HepG2 (cell line): ENCODE measurements at regions not wholly inside any gene's neighbourhood (a gene's known extent, or its start where the extent isn't known, plus 50 kb on each side); places are given as distances from the start of the nearest gene placed in this dataset.

Source experiments
- ATAC-seq: fragments of 200-7000 bp; cut with Tn5 transposase; 3 replicates; pipeline ENCODE4 v1.9.1; 2020; ENCODE audit warnings: mild to moderate bottlenecking, moderate library complexity
- BruUV-seq: library from RNA; stranded (reverse); fragments of 400-500 nt; replicated peaks from 2 replicates; lab custom pipeline; 2021; lab: Mats Ljungman, UMichigan
- CTCF ChIA-PET: fragments of 300-600 bp; formaldehyde crosslinking; extraction: SDS; loops from one replicate; lab custom pipeline; 2021; ENCODE audit warnings: low total read pairs, inconsistent platforms, low intra/inter-chr PET ratio; lab: Yijun Ruan, JAX
- POLR2A ChIA-PET: fragments of 350-600 bp; sonication (Branson Sonifier 250); formaldehyde crosslinking; loops from one replicate; lab custom pipeline; 2020; ENCODE audit warnings: antibody characterized with exemption, inconsistent platforms; lab: Yijun Ruan, JAX
- DNase-seq: peaks from one replicate; pipeline ENCODE4 v3.0.0-alpha.2; 2015; ENCODE audit warnings: low spot score
- FAIRE-seq: peaks from 3 replicates; lab custom pipeline; 2011; peaks lifted over from hg19 to GRCh38; lab: Jason Lieb, UNC
- H2AFZ ChIP-seq: one replicate; pipeline ENCODE4 v1.6.1; 2011; ENCODE audit warnings: low read length, inconsistent platforms
- H3K27ac ChIP-seq: fragments of 300-600 bp; 3 replicates; pipeline ENCODE4 v1.8.0; 2011; ENCODE audit warnings: mixed run types, mild to moderate bottlenecking, mixed read lengths, low read length, inconsistent platforms; ENCODE audit not compliant: insufficient read depth; ENCODE audit errors: extremely low read length
- H3K27me3 ChIP-seq, 2 experiments: fragments of 200-600 bp in 1 of 2; 2 replicates in 1 of 2; 3 replicates in 1 of 2; pipeline versions ENCODE4 v1.6.0 to v1.8.0; 2011; ENCODE audit warnings: low read length in 2 of 2, mild to moderate bottlenecking in 2 of 2, moderate library complexity in 2 of 2, inconsistent platforms in 1 of 2; ENCODE audit not compliant: insufficient read depth in 2 of 2, control insufficient read depth in 1 of 2
- H3K36me3 ChIP-seq, 2 experiments: fragments of 200-600 bp in 1 of 2; replicated peaks in 1 of 2; 2 replicates in 1 of 2; 3 replicates in 1 of 2; pipeline versions ENCODE4 v1.5.1 to v1.8.0; 2011; ENCODE audit warnings: low read length in 2 of 2, inconsistent platforms in 1 of 2; ENCODE audit not compliant: insufficient read depth in 2 of 2, control insufficient read depth in 1 of 2
- H3K4me1 ChIP-seq: 2 replicates; pipeline ENCODE4 v1.5.1; 2012; ENCODE audit warnings: low read length, inconsistent platforms; ENCODE audit not compliant: insufficient read depth
- H3K4me2 ChIP-seq: 2 replicates; pipeline ENCODE4 v1.6.0; 2011; ENCODE audit warnings: low read depth, low read length, inconsistent platforms
- H3K4me3 ChIP-seq, 3 experiments: fragments of 200-600 bp in 1 of 3; sonication (generic), shearing (Covaris generic) in 1 of 3; replicated peaks in 1 of 3; 2 replicates each; pipeline ENCODE4 v1.5.1; 2011 to 2016; ENCODE audit warnings: low read length in 3 of 3, inconsistent platforms in 2 of 3, low read depth in 2 of 3, mild to moderate bottlenecking in 2 of 3, control low read depth in 1 of 3, mixed read lengths in 1 of 3; ENCODE audit not compliant: insufficient read depth in 1 of 3
- H3K79me2 ChIP-seq: one replicate; pipeline ENCODE4 v1.6.1; 2011; ENCODE audit warnings: low read length, inconsistent platforms; ENCODE audit not compliant: insufficient read depth
- H3K9ac ChIP-seq: 2 replicates; pipeline ENCODE4 v1.6.0; 2011; ENCODE audit warnings: mild to moderate bottlenecking, low read depth, low read length, inconsistent platforms; ENCODE audit not compliant: insufficient read depth
- H3K9me3 ChIP-seq: 2 replicates; pipeline ENCODE4 v1.5.1; 2012; ENCODE audit warnings: mild to moderate bottlenecking, low read length
- H4K20me1 ChIP-seq: 2 replicates; pipeline ENCODE4 v1.6.0; 2011; ENCODE audit warnings: inconsistent platforms, mild to moderate bottlenecking, low read length, moderate library complexity; ENCODE audit not compliant: insufficient read depth
- GZF1 ChIP-seq: sonication (generic); formaldehyde crosslinking; IDR thresholded peaks from 2 replicates; pipeline ENCODE4 v1.5.1; 2020; ENCODE audit warnings: mild to moderate bottlenecking, missing genetic modification reagents
- HNRNPL ChIP-seq: fragments of 200-400 bp; formaldehyde crosslinking; IDR thresholded peaks from 2 replicates; pipeline ENCODE4 v1.6.1; 2017; ENCODE audit warnings: mild to moderate bottlenecking, low read depth, low read length
- RFXAP ChIP-seq: sonication (generic); formaldehyde crosslinking; IDR thresholded peaks from 2 replicates; pipeline ENCODE4 v1.4.0; 2020; ENCODE audit warnings: missing genetic modification reagents, borderline replicate concordance
- TRIM24 ChIP-seq: sonication (generic); formaldehyde crosslinking; IDR thresholded peaks from 2 replicates; pipeline ENCODE4 v1.8.0; 2022; ENCODE audit warnings: mild to moderate bottlenecking, missing genetic modification reagents
- ZBTB1 ChIP-seq: sonication (generic); formaldehyde crosslinking; IDR thresholded peaks from 2 replicates; pipeline ENCODE4 v1.4.0; 2020; ENCODE audit warnings: missing genetic modification reagents, borderline replicate concordance
- ZEB1 ChIP-seq: IDR thresholded peaks from 2 replicates; pipeline ENCODE4 v1.6.1; 2012; ENCODE audit warnings: mild to moderate bottlenecking, low read depth, inconsistent platforms; ENCODE audit not compliant: insufficient replicate concordance
- WGBS: methylation state at CpG from one replicate; pipeline ENCODE4 v1.1.6; 2017; ENCODE audit warnings: low lambda C conversion rate; 5-methylcytosine and 5-hydroxymethylcytosine counted together
- in situ Hi-C: cut with HindIII; loops from 2 replicates; pipeline ENCODE4 v1.10.0; 2017; ENCODE audit warnings: low pct_unique_long_range_greater_than_20kb; ENCODE audit not compliant: extremely low pct_ligation_motif_present
- intact Hi-C: fragments of 100-400 bp; cut with micrococcal nuclease; formaldehyde crosslinking; loops from one replicate; pipeline ENCODE4 v1.10.0; 2022; ENCODE audit not compliant: unreplicated experiment
- TF ChIP-seq, protein P1 (sequence below): sonication (generic); formaldehyde crosslinking; IDR thresholded peaks from 2 replicates; pipeline ENCODE4 v1.4.0; 2020; ENCODE audit warnings: missing genetic modification reagents
- TF ChIP-seq, protein P2 (sequence below): sonication (generic); formaldehyde crosslinking; IDR thresholded peaks from 2 replicates; pipeline ENCODE4 v1.8.0; 2023; ENCODE audit warnings: mild to moderate bottlenecking, missing genetic modification reagents
- TF ChIP-seq, protein P3 (sequence below): sonication (generic); formaldehyde crosslinking; IDR thresholded peaks from 2 replicates; pipeline ENCODE4 v1.5.1; 2020; ENCODE audit warnings: mild to moderate bottlenecking, missing genetic modification reagents, moderate library complexity
- TF ChIP-seq, protein P4 (sequence below): sonication (generic); formaldehyde crosslinking; IDR thresholded peaks from 2 replicates; pipeline ENCODE4 v1.5.0; 2020; ENCODE audit warnings: missing genetic modification reagents
- TF ChIP-seq, protein P5 (sequence below): sonication (generic); formaldehyde crosslinking; IDR thresholded peaks from 2 replicates; pipeline ENCODE4 v1.9.0; 2021; ENCODE audit warnings: missing genetic modification reagents, mild to moderate bottlenecking, borderline replicate concordance

DNA sequence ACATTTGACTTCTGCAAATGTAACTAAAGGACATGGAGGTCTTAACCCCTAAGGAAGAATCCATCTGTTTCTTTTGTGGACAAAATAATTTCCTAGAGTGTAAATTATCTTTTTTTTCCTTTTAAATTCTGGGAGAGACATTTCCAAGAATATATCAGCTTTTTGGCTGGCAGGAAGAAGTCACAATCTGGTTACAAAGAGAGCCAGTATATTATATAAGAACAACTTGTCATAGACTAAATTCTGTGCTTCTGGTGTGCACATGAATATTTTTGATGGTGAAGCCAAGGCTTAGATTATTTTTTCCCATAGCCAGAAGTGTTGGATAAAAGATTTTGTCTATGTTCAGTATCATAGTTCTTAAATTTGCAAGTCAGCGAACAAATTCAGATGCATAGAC lies 500.6 kb downstream of the XIRP2 start:
- Histone ChIP-seq H4K20me1 (no peaks in the 10 kb centered on the region), H3K27ac (no peak overlapping the region), H3K4me2 (no peak overlapping the region), H2AFZ (no peak overlapping the region), H3K79me2 (no peaks in the 10 kb centered on the region), H3K4me3 (no peak overlapping the region), H3K9me3 (no peaks in the 10 kb centered on the region), H3K36me3 (no peaks in the 10 kb centered on the region), H3K9ac (no peak overlapping the region), H3K4me1 (no peaks in the 10 kb centered on the region), H3K27me3 (no peaks in the 10 kb centered on the region)
- no peak for DNase-seq
- in situ Hi-C loops (no loop called here), intact Hi-C loops (no loop called here)
- ChIA-PET POLR2A (no interaction called here), CTCF (no interaction called here)
- WGBS = 10% methylated on average over 1 of the region's 1 CpG
- TF ChIP-seq, protein P1, sequence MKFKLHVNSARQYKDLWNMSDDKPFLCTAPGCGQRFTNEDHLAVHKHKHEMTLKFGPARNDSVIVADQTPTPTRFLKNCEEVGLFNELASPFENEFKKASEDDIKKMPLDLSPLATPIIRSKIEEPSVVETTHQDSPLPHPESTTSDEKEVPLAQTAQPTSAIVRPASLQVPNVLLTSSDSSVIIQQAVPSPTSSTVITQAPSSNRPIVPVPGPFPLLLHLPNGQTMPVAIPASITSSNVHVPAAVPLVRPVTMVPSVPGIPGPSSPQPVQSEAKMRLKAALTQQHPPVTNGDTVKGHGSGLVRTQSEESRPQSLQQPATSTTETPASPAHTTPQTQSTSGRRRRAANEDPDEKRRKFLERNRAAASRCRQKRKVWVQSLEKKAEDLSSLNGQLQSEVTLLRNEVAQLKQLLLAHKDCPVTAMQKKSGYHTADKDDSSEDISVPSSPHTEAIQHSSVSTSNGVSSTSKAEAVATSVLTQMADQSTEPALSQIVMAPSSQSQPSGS = no peak
- TF ChIP-seq GZF1 (CRISPR knock-in tag) (no peak), HNRNPL (no peak)
- TF ChIP-seq, protein P2, sequence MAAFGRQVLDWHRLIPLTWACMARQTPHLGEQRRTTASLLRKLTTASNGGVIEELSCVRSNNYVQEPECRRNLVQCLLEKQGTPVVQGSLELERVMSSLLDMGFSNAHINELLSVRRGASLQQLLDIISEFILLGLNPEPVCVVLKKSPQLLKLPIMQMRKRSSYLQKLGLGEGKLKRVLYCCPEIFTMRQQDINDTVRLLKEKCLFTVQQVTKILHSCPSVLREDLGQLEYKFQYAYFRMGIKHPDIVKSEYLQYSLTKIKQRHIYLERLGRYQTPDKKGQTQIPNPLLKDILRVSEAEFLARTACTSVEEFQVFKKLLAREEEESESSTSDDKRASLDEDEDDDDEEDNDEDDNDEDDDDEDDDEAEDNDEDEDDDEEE (CRISPR knock-in tag) = no peak
- no TSS peak for BruUV-seq
- no peak for ATAC-seq
- no peak for FAIRE-seq

DNA sequence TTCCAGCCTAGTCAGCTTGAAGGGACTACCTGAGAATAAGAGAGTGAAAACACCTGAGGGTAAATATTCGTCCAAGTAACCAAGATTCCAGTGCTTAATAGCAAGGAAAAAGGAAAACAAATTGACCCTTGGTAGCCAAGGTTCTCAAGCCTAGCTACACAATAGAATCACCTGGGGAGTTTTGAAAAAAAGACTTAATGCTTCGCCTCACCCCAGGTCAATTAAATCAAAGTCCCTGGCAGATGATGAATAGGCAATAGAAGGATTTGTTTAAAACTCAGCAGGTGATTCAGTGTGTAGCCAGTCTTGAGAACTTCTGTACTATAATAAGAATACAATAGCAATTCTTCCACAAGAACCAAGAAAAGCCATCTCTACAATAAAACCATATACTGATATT lies 500.2 kb downstream of the XIRP2 start:
- Histone ChIP-seq H3K4me3 (no peak overlapping the region), H3K27me3 (no peaks in the 10 kb centered on the region), H4K20me1 (no peaks in the 10 kb centered on the region), H3K4me2 (no peak overlapping the region), H3K9ac (no peak overlapping the region), H3K36me3 (no peaks in the 10 kb centered on the region), H3K79me2 (no peaks in the 10 kb centered on the region), H3K27ac (no peak overlapping the region), H2AFZ (no peak overlapping the region), H3K4me1 (no peaks in the 10 kb centered on the region), H3K9me3 (no peaks in the 10 kb centered on the region)
- 0% methylated on average over 2 of the region's 2 CpGs for WGBS
- no peak for DNase-seq
- intact Hi-C loops (no loop called here), in situ Hi-C loops (no loop called here)
- POLR2A ChIA-PET = no interaction called here
- BruUV-seq = no TSS peak
- ATAC-seq = no peak
- FAIRE-seq = no peak
- CTCF ChIA-PET = no interaction called here
- TF ChIP-seq ZBTB1 (no peak), TRIM24 (CRISPR knock-in tag) (no peak), ZEB1 (no peak), RFXAP (CRISPR knock-in tag) (no peak)
- TF ChIP-seq, protein P3, sequence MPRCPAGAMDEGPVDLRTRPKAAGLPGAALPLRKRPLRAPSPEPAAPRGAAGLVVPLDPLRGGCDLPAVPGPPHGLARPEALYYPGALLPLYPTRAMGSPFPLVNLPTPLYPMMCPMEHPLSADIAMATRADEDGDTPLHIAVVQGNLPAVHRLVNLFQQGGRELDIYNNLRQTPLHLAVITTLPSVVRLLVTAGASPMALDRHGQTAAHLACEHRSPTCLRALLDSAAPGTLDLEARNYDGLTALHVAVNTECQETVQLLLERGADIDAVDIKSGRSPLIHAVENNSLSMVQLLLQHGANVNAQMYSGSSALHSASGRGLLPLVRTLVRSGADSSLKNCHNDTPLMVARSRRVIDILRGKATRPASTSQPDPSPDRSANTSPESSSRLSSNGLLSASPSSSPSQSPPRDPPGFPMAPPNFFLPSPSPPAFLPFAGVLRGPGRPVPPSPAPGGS (CRISPR knock-in tag) = no peak
- TF ChIP-seq, protein P4, sequence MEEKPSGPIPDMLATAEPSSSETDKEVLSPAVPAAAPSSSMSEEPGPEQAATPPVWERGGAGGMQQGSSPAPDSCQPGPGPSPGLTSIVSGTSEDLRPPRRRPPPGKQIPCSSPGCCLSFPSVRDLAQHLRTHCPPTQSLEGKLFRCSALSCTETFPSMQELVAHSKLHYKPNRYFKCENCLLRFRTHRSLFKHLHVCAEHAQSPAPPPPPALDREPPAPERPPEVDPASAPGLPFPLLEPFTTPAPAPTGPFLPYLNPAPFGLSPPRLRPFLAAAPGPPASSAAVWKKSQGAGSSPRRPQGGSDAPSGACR = no peak
- TF ChIP-seq, protein P5, sequence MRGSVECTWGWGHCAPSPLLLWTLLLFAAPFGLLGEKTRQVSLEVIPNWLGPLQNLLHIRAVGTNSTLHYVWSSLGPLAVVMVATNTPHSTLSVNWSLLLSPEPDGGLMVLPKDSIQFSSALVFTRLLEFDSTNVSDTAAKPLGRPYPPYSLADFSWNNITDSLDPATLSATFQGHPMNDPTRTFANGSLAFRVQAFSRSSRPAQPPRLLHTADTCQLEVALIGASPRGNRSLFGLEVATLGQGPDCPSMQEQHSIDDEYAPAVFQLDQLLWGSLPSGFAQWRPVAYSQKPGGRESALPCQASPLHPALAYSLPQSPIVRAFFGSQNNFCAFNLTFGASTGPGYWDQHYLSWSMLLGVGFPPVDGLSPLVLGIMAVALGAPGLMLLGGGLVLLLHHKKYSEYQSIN (CRISPR knock-in tag) = no peak
